Lower leg skin (tissue), 4 donors: ENCODE measurements at regions not wholly inside any gene's neighbourhood (a gene's known extent, or its start where the extent isn't known, plus 50 kb on each side); places are given as distances from the start of the nearest gene placed in this dataset.

ENCODE experiments used
- DNase-seq, 2 donors: peaks; one replicate each; pipeline ENCODE4 v3.0.0-alpha.2; 2019; ENCODE audit warnings: low spot score in 2 of 2
- H3K4me3 ChIP-seq: fragments of 200-600 bp; sonication (generic); 2 replicates; pipeline ENCODE4 v1.5.1; 2017; ENCODE audit warnings: mild to moderate bottlenecking, low read depth; ENCODE audit not compliant: poor library complexity, severe bottlenecking
- CTCF ChIP-seq, 3 donors: fragments of 450-650 bp; IDR thresholded peaks; one replicate each; pipeline ENCODE4 v1.5.1; 2016; ENCODE audit warnings: antibody characterized with exemption in 3 of 3, mild to moderate bottlenecking in 3 of 3, moderate library complexity in 2 of 3
- POLR2A ChIP-seq, 2 donors: fragments of 450-650 bp; IDR thresholded peaks; one replicate each; pipeline ENCODE4 v1.6.1; 2016 to 2017; ENCODE audit warnings: antibody characterized with exemption in 2 of 2, mild to moderate bottlenecking in 1 of 2, moderate library complexity in 1 of 2
- WGBS, 2 donors: methylation state at CpG; one replicate each; pipeline ENCODE4 v1.1.5; 2018; 5-methylcytosine and 5-hydroxymethylcytosine counted together
- intact Hi-C: fragments of 100-400 bp; cut with DNase I; formaldehyde crosslinking; loops from one replicate; pipeline ENCODE4 v1.15.0; 2023; ENCODE audit warnings: low total_unique reads

GRCh38 chr6:28653876-28654275, 128.2 kb downstream of the GPX5 start:
- H3K4me3 ChIP-seq = no peak overlapping the region
- no peak for DNase-seq
- intact Hi-C loops = no loop called here
- TF ChIP-seq CTCF (IDR thresholded peaks at IDR 0.05) (no peak), POLR2A (IDR thresholded peaks at IDR 0.05) (no peak)
- WGBS, 2 donors = 84 to 95% methylated on average over 4 of the region's 4 CpGs

GRCh38 chr6:28655164-28655563, 129.5 kb downstream of the GPX5 start:
- 86 to 91% methylated on average over 5 of the region's 5 CpGs for whole genome bisulfite sequencing, 2 donors
- TF ChIP-seq CTCF (IDR thresholded peaks at IDR 0.05) = no peak
- intact Hi-C loops = no loop called here
- DNase-seq = no peak
- H3K4me3 ChIP-seq = no peak overlapping the region

GRCh38 chr6:28656715-28657114, 131.0 kb downstream of the GPX5 start:
- DNase-seq = no peak
- 25 to 40% methylated on average over 3 of the region's 3 CpGs for WGBS, 2 donors
- no peak for TF ChIP-seq CTCF (IDR thresholded peaks at IDR 0.05)
- TF ChIP-seq POLR2A (IDR thresholded peaks at IDR 0.05) = no peak
- intact Hi-C loops = no loop called here
- no peak overlapping the region for H3K4me3 ChIP-seq

GRCh38 chr6:28657381-28657768, 131.7 kb downstream of the GPX5 start:
- H3K4me3 ChIP-seq = no peak overlapping the region
- TF ChIP-seq POLR2A (IDR thresholded peaks at IDR 0.05) (no peak), CTCF (IDR thresholded peaks at IDR 0.05) (no peak)
- DNase-seq = no peak
- WGBS, 2 donors = 2% methylated on average over 10 of the region's 10 CpGs
- intact Hi-C loops = no loop called here

- 3 to 6% methylated on average over 27 of the region's 27 CpGs for WGBS, 2 donors
- DNase-seq = peak in 1 of 2 donors; percentile 77
- intact Hi-C loops = no loop called here
- H3K4me3 ChIP-seq = no peak overlapping the region
- TF ChIP-seq POLR2A (IDR thresholded peaks at IDR 0.05) (no peak), CTCF (IDR thresholded peaks at IDR 0.05) (no peak)
These were observed 132.2 kb downstream of the GPX5 start for GRCh38 chr6:28657769-28658465.
